Peyer's patch (tissue), 4 donors: ENCODE measurements at regions not wholly inside any gene's neighbourhood (a gene's known extent, or its start where the extent isn't known, plus 50 kb on each side); places are given as distances from the start of the nearest gene placed in this dataset.

Source experiments
- CTCF ChIP-seq, 6 experiments: fragments of 450-650 bp in 4 of 6; fragments of 200-600 bp in 2 of 6; sonication (generic) in 1 of 6; IDR thresholded peaks; one replicate each; pipeline ENCODE4 v1.5.1; 2017 to 2019; ENCODE audit warnings: antibody characterized with exemption in 6 of 6, mild to moderate bottlenecking in 3 of 6, moderate library complexity in 1 of 6
- POLR2A ChIP-seq, 2 donors: fragments of 450-650 bp; IDR thresholded peaks; one replicate each; pipeline ENCODE4 v1.5.1; 2017; ENCODE audit warnings: antibody characterized with exemption in 2 of 2, mild to moderate bottlenecking in 2 of 2, moderate library complexity in 2 of 2

GRCh38 chr12:67460388-67460787 is 188.2 kb upstream of the DYRK2 start:
- no peak for TF ChIP-seq CTCF (IDR thresholded peaks at IDR 0.05)
- TF ChIP-seq POLR2A (IDR thresholded peaks at IDR 0.05) = no peak
